ENCODE measurements at regions not wholly inside any gene's neighbourhood (a gene's known extent, or its start where the extent isn't known, plus 50 kb on each side); places are given as distances from the start of the nearest gene placed in this dataset.

- Mint-ChIP-seq H3K27me3 (peaks cover 16% of the 10 kb centered on the region), H3K4me1 (ENCODE audit: low read depth) (no peaks in the 10 kb centered on the region), H3K27ac (no peak overlapping the region), H3K9me3 (no peaks in the 10 kb centered on the region), H3K36me3 (ENCODE audit: low read depth) (no peaks in the 10 kb centered on the region), H3K4me3 (no peak overlapping the region)
- intact Hi-C loops (cut with micrococcal nuclease): no loop called here
Measured at GRCh38 chr15:31164573-31164912, 63.0 kb upstream of the TRPM1 start.

- peaks cover 2% of the 10 kb centered on the region for H3K27me3 Mint-ChIP-seq
- H3K4me1 Mint-ChIP-seq (ENCODE audit: low read depth): no peaks in the 10 kb centered on the region
- no peak overlapping the region for H3K4me3 Mint-ChIP-seq
- H3K27ac Mint-ChIP-seq: no peak overlapping the region
- H3K36me3 Mint-ChIP-seq (ENCODE audit: low read depth): no peaks in the 10 kb centered on the region
- no peaks in the 10 kb centered on the region for H3K9me3 Mint-ChIP-seq
- intact Hi-C loops (cut with micrococcal nuclease): no loop called here
Measured at GRCh38 chr15:31169558-31169957, 68.0 kb upstream of the TRPM1 start.

- intact Hi-C loops (cut with micrococcal nuclease): no loop called here
Measured at GRCh38 chr15:31171731-31172130, 70.2 kb upstream of the TRPM1 start.

GRCh38 chr15:31172606-31173005 is 71.1 kb upstream of the TRPM1 start:
- Mint-ChIP-seq H3K36me3 (ENCODE audit: low read depth) (no peaks in the 10 kb centered on the region), H3K9me3 (no peaks in the 10 kb centered on the region), H3K27ac (no peak overlapping the region), H3K4me1 (ENCODE audit: low read depth) (peaks cover 4% of the 10 kb centered on the region), H3K4me3 (no peak overlapping the region), H3K27me3 (peaks cover 2% of the 10 kb centered on the region)
- intact Hi-C loops (cut with micrococcal nuclease): no loop called here

More at GRCh38 chr15:31171731-31172130, 70.2 kb upstream of the TRPM1 start:
- Mint-ChIP-seq H3K36me3 (ENCODE audit: low read depth) (no peaks in the 10 kb centered on the region), H3K9me3 (no peaks in the 10 kb centered on the region), H3K4me1 (ENCODE audit: low read depth) (no peaks in the 10 kb centered on the region), H3K4me3 (no peak overlapping the region), H3K27ac (no peak overlapping the region), H3K27me3 (peaks cover 2% of the 10 kb centered on the region)

GRCh38 chr15:31173790-31174450 is 72.4 kb upstream of the TRPM1 start:
- Mint-ChIP-seq H3K4me1 (ENCODE audit: low read depth) (peaks cover 17% of the 10 kb centered on the region), H3K36me3 (ENCODE audit: low read depth) (no peaks in the 10 kb centered on the region), H3K27me3 (no peaks in the 10 kb centered on the region), H3K9me3 (no peaks in the 10 kb centered on the region), H3K4me3 (no peak overlapping the region), H3K27ac (no peak overlapping the region)
- intact Hi-C loops (cut with micrococcal nuclease): no loop called here

GRCh38 chr15:31175484-31175883 is 74.0 kb upstream of the TRPM1 start:
- peaks cover 26% of the 10 kb centered on the region for H3K4me1 Mint-ChIP-seq (ENCODE audit: low read depth)
- H3K9me3 Mint-ChIP-seq: peaks cover 4% of the 10 kb centered on the region
- H3K4me3 Mint-ChIP-seq: no peak overlapping the region
- no peaks in the 10 kb centered on the region for H3K27me3 Mint-ChIP-seq
- H3K27ac Mint-ChIP-seq: no peak overlapping the region
- intact Hi-C loops (cut with micrococcal nuclease): no loop called here
- no peaks in the 10 kb centered on the region for H3K36me3 Mint-ChIP-seq (ENCODE audit: low read depth)

- Mint-ChIP-seq H3K9me3 (peaks cover 15% of the 10 kb centered on the region), H3K27me3 (peaks cover 5% of the 10 kb centered on the region)
- intact Hi-C loops (cut with micrococcal nuclease): no loop called here
Measured at GRCh38 chr15:31177951-31178350, 76.4 kb upstream of the TRPM1 start.

GRCh38 chr15:31178705-31179104 is 77.2 kb upstream of the TRPM1 start:
- Mint-ChIP-seq H3K27ac (no peak overlapping the region), H3K4me3 (no peak overlapping the region)

More at GRCh38 chr15:31177951-31178350, 76.4 kb upstream of the TRPM1 start:
- H3K4me1 Mint-ChIP-seq (ENCODE audit: low read depth): peaks cover 26% of the 10 kb centered on the region
- H3K4me3 Mint-ChIP-seq: no peak overlapping the region
- H3K36me3 Mint-ChIP-seq (ENCODE audit: low read depth): no peaks in the 10 kb centered on the region
- H3K27ac Mint-ChIP-seq: peak overlapping the region; percentile 66

GRCh38 chr15:31179693-31180092 is 78.2 kb upstream of the TRPM1 start:
- H3K27ac Mint-ChIP-seq: no peak overlapping the region
- H3K9me3 Mint-ChIP-seq: peaks cover 29% of the 10 kb centered on the region
- intact Hi-C loops (cut with micrococcal nuclease): no loop called here
- H3K4me3 Mint-ChIP-seq: no peak overlapping the region
- H3K36me3 Mint-ChIP-seq (ENCODE audit: low read depth): no peaks in the 10 kb centered on the region
- H3K4me1 Mint-ChIP-seq (ENCODE audit: low read depth): peaks cover 26% of the 10 kb centered on the region
- peaks cover 5% of the 10 kb centered on the region for H3K27me3 Mint-ChIP-seq

More at GRCh38 chr15:31178705-31179104, 77.2 kb upstream of the TRPM1 start:
- Mint-ChIP-seq H3K9me3 (peaks cover 19% of the 10 kb centered on the region), H3K4me1 (ENCODE audit: low read depth) (peaks cover 26% of the 10 kb centered on the region), H3K36me3 (ENCODE audit: low read depth) (no peaks in the 10 kb centered on the region), H3K27me3 (peaks cover 5% of the 10 kb centered on the region)
- intact Hi-C loops (cut with micrococcal nuclease): no loop called here

- Mint-ChIP-seq H3K9me3 (peaks cover 19% of the 10 kb centered on the region), H3K36me3 (ENCODE audit: low read depth) (no peaks in the 10 kb centered on the region), H3K27me3 (peaks cover 9% of the 10 kb centered on the region), H3K4me1 (ENCODE audit: low read depth) (peaks cover 5% of the 10 kb centered on the region), H3K4me3 (no peak overlapping the region), H3K27ac (no peak overlapping the region)
- intact Hi-C loops (cut with micrococcal nuclease): loop anchor here (10.0 kb wide), 1 partner anchor 528 kb away; no protein-coding TSS in a partner anchor
Measured at GRCh38 chr15:31193291-31193690, 91.8 kb upstream of the TRPM1 start.

GRCh38 chr15:31195871-31196270 is 94.3 kb upstream of the TRPM1 start:
- Mint-ChIP-seq H3K4me3 (no peak overlapping the region), H3K4me1 (ENCODE audit: low read depth) (peaks cover 27% of the 10 kb centered on the region), H3K27ac (no peak overlapping the region), H3K27me3 (peaks cover 12% of the 10 kb centered on the region), H3K36me3 (ENCODE audit: low read depth) (no peaks in the 10 kb centered on the region), H3K9me3 (no peaks in the 10 kb centered on the region)
- intact Hi-C loops (cut with micrococcal nuclease): loop anchor here (10.0 kb wide), 1 partner anchor 531 kb away; no protein-coding TSS in a partner anchor

GRCh38 chr15:31197497-31198414 is 96.2 kb upstream of the TRPM1 start:
- Mint-ChIP-seq H3K4me3 (no peak overlapping the region), H3K27ac (no peak overlapping the region)
- intact Hi-C loops (cut with micrococcal nuclease): loop anchor here (10.0 kb wide), 1 partner anchor 533 kb away; no protein-coding TSS in a partner anchor

GRCh38 chr15:31200735-31201151 is 99.2 kb upstream of the TRPM1 start:
- Mint-ChIP-seq H3K27me3 (peaks cover 14% of the 10 kb centered on the region), H3K27ac (peak overlapping the region; percentile 23), H3K4me1 (ENCODE audit: low read depth) (peaks cover 36% of the 10 kb centered on the region)

More at GRCh38 chr15:31197497-31198414, 96.2 kb upstream of the TRPM1 start:
- Mint-ChIP-seq H3K27me3 (peaks cover 12% of the 10 kb centered on the region), H3K9me3 (no peaks in the 10 kb centered on the region), H3K4me1 (ENCODE audit: low read depth) (peaks cover 36% of the 10 kb centered on the region), H3K36me3 (ENCODE audit: low read depth) (no peaks in the 10 kb centered on the region)

GRCh38 chr15:31202953-31203352 is 101.4 kb upstream of the TRPM1 start:
- no peak overlapping the region for H3K27ac Mint-ChIP-seq
- intact Hi-C loops (cut with micrococcal nuclease): no loop called here
- H3K9me3 Mint-ChIP-seq: no peaks in the 10 kb centered on the region
- H3K36me3 Mint-ChIP-seq (ENCODE audit: low read depth): no peaks in the 10 kb centered on the region
- H3K4me3 Mint-ChIP-seq: no peak overlapping the region
- peaks cover 17% of the 10 kb centered on the region for H3K27me3 Mint-ChIP-seq
- peaks cover 34% of the 10 kb centered on the region for H3K4me1 Mint-ChIP-seq (ENCODE audit: low read depth)

More at GRCh38 chr15:31200735-31201151, 99.2 kb upstream of the TRPM1 start:
- H3K9me3 Mint-ChIP-seq: no peaks in the 10 kb centered on the region
- no peaks in the 10 kb centered on the region for H3K36me3 Mint-ChIP-seq (ENCODE audit: low read depth)
- intact Hi-C loops (cut with micrococcal nuclease): no loop called here
- H3K4me3 Mint-ChIP-seq: no peak overlapping the region

Measured in dendritic cell treated with granulocyte-macrophage colony-stimulating factor and Interleukin-4, amounts not matched to agents 40 ng/mL and 50 ng/mL, for 4 days (primary cell).